Endothelial cell (in vitro differentiated cells): ENCODE measurements at regions not wholly inside any gene's neighbourhood (a gene's known extent, or its start where the extent isn't known, plus 50 kb on each side); places are given as distances from the start of the nearest gene placed in this dataset.

Experiments used
- DNase-seq: peaks from one replicate; pipeline ENCODE4 v3.0.0; 2021; ENCODE audit warnings: low spot score
- H3K27ac Mint-ChIP-seq: one replicate; pipeline ENCODE4 v1.8.0; 2021; ENCODE audit warnings: mixed read lengths, inconsistent platforms; ENCODE audit not compliant: unreplicated experiment
- H3K27me3 Mint-ChIP-seq: one replicate; pipeline ENCODE4 v1.8.0; 2021; ENCODE audit warnings: mild to moderate bottlenecking, moderate library complexity, mixed read lengths, inconsistent platforms; ENCODE audit not compliant: unreplicated experiment
- H3K36me3 Mint-ChIP-seq: one replicate; pipeline ENCODE4 v1.8.0; 2021; ENCODE audit warnings: mild to moderate bottlenecking, low read depth, mixed read lengths, inconsistent platforms; ENCODE audit not compliant: unreplicated experiment
- H3K4me1 Mint-ChIP-seq: one replicate; pipeline ENCODE4 v1.8.0; 2021; ENCODE audit warnings: mild to moderate bottlenecking, mixed read lengths, inconsistent platforms; ENCODE audit not compliant: unreplicated experiment
- H3K4me3 Mint-ChIP-seq: one replicate; pipeline ENCODE4 v1.8.0; 2021; ENCODE audit warnings: mild to moderate bottlenecking, mixed read lengths, inconsistent platforms; ENCODE audit not compliant: unreplicated experiment
- H3K9me3 Mint-ChIP-seq: one replicate; pipeline ENCODE4 v1.8.0; 2021; ENCODE audit warnings: mixed read lengths, inconsistent platforms; ENCODE audit not compliant: unreplicated experiment
- CTCF ChIP-seq: fragments of 200-600 bp; sonication (generic); IDR thresholded peaks from one replicate; pipeline ENCODE4 v1.5.0; 2021; ENCODE audit warnings: antibody characterized with exemption; ENCODE audit not compliant: unreplicated experiment

- H3K36me3 Mint-ChIP-seq = no peaks in the 10 kb centered on the region
- no peak overlapping the region for H3K27ac Mint-ChIP-seq
- no peak for DNase-seq
- no peak for TF ChIP-seq CTCF
- H3K9me3 Mint-ChIP-seq = no peaks in the 10 kb centered on the region
- H3K27me3 Mint-ChIP-seq = no peaks in the 10 kb centered on the region
- H3K4me3 Mint-ChIP-seq = no peak overlapping the region
- no peaks in the 10 kb centered on the region for H3K4me1 Mint-ChIP-seq
These were observed 107.7 kb upstream of the PLET1 start for GRCh38 chr11:112368381-112368780.

- Mint-ChIP-seq H3K36me3 (no peaks in the 10 kb centered on the region), H3K27ac (no peak overlapping the region), H3K4me1 (no peaks in the 10 kb centered on the region), H3K9me3 (no peaks in the 10 kb centered on the region), H3K27me3 (no peaks in the 10 kb centered on the region), H3K4me3 (no peak overlapping the region)
- no peak for TF ChIP-seq CTCF
- DNase-seq = no peak
These were observed 108.7 kb upstream of the PLET1 start for GRCh38 chr11:112369374-112369773.

GRCh38 chr11:112369916-112370315, 109.3 kb upstream of the PLET1 start:
- Mint-ChIP-seq H3K9me3 (no peaks in the 10 kb centered on the region), H3K4me1 (no peaks in the 10 kb centered on the region), H3K4me3 (no peak overlapping the region), H3K36me3 (no peaks in the 10 kb centered on the region), H3K27me3 (no peaks in the 10 kb centered on the region), H3K27ac (no peak overlapping the region)
- no peak for TF ChIP-seq CTCF
- no peak for DNase-seq

- no peaks in the 10 kb centered on the region for H3K9me3 Mint-ChIP-seq
- H3K27me3 Mint-ChIP-seq = no peaks in the 10 kb centered on the region
- H3K4me3 Mint-ChIP-seq = no peak overlapping the region
- no peaks in the 10 kb centered on the region for H3K36me3 Mint-ChIP-seq
- H3K4me1 Mint-ChIP-seq = no peaks in the 10 kb centered on the region
- no peak for TF ChIP-seq CTCF
- H3K27ac Mint-ChIP-seq = no peak overlapping the region
- no peak for DNase-seq
These were observed 114.0 kb upstream of the PLET1 start for GRCh38 chr11:112374486-112375140.

GRCh38 chr11:112377946-112378345, 117.3 kb upstream of the PLET1 start:
- no peaks in the 10 kb centered on the region for H3K27me3 Mint-ChIP-seq
- DNase-seq = no peak
- no peaks in the 10 kb centered on the region for H3K36me3 Mint-ChIP-seq
- no peaks in the 10 kb centered on the region for H3K9me3 Mint-ChIP-seq
- H3K4me1 Mint-ChIP-seq = no peaks in the 10 kb centered on the region
- no peak for TF ChIP-seq CTCF
- H3K27ac Mint-ChIP-seq = no peak overlapping the region
- no peak overlapping the region for H3K4me3 Mint-ChIP-seq
